Activated T-cell treated with anti-CD3 and anti-CD28 coated beads, Interleukin-2, amount 50 U/mL, for 24 hours (primary cell): ENCODE measurements at regions not wholly inside any gene's neighbourhood (a gene's known extent, or its start where the extent isn't known, plus 50 kb on each side); places are given as distances from the start of the nearest gene placed in this dataset.
"Not testable (repeated sequence)": the region's sequence is repeated elsewhere in the genome, so short reads cannot be mapped to it uniquely, and the experiment has no call there.

ENCODE experiments used
- DNase-seq: peaks from one replicate; pipeline ENCODE4 v3.0.0-alpha.2; 2020
- H3K27ac Mint-ChIP-seq: 2 replicates; pipeline ENCODE4 v1.8.0; 2020; ENCODE audit warnings: mild to moderate bottlenecking, mixed read lengths
- H3K27me3 Mint-ChIP-seq: 2 replicates; pipeline ENCODE4 v1.8.0; 2020; ENCODE audit warnings: mixed read lengths
- H3K36me3 Mint-ChIP-seq: 2 replicates; pipeline ENCODE4 v1.8.0; 2020; ENCODE audit warnings: low read depth, mixed read lengths
- H3K4me1 Mint-ChIP-seq: 2 replicates; pipeline ENCODE4 v1.8.0; 2020; ENCODE audit warnings: low read depth, mixed read lengths
- H3K4me3 Mint-ChIP-seq: 2 replicates; pipeline ENCODE4 v1.8.0; 2020; ENCODE audit warnings: mild to moderate bottlenecking, moderate library complexity, mixed read lengths
- H3K9me3 Mint-ChIP-seq: 2 replicates; pipeline ENCODE4 v1.8.0; 2020; ENCODE audit warnings: mixed read lengths

GRCh38 chr1:200496937-200497336, 87.1 kb upstream of the ZNF281 start:
- Mint-ChIP-seq H3K36me3 (no peaks in the 10 kb centered on the region), H3K4me1 (no peaks in the 10 kb centered on the region), H3K4me3 (no peak overlapping the region), H3K27ac (no peak overlapping the region), H3K9me3 (no peaks in the 10 kb centered on the region), H3K27me3 (peaks cover 8% of the 10 kb centered on the region)
- no peak for DNase-seq

GRCh38 chr1:200495901-200496300, 86.1 kb upstream of the ZNF281 start:
- Mint-ChIP-seq H3K36me3 (no peaks in the 10 kb centered on the region), H3K27me3 (peaks cover 8% of the 10 kb centered on the region), H3K9me3 (no peaks in the 10 kb centered on the region), H3K27ac (no peak overlapping the region), H3K4me3 (no peak overlapping the region), H3K4me1 (no peaks in the 10 kb centered on the region)
- DNase-seq: no peak

GRCh38 chr1:200493344-200493743, 83.5 kb upstream of the ZNF281 start:
- Mint-ChIP-seq H3K9me3 (no peaks in the 10 kb centered on the region), H3K27me3 (peaks cover 9% of the 10 kb centered on the region), H3K27ac (no peak overlapping the region), H3K36me3 (no peaks in the 10 kb centered on the region), H3K4me1 (peaks cover 1% of the 10 kb centered on the region), H3K4me3 (no peak overlapping the region)
- DNase-seq: no peak

- Mint-ChIP-seq H3K27ac (no peak overlapping the region), H3K27me3 (peaks cover 14% of the 10 kb centered on the region), H3K36me3 (no peaks in the 10 kb centered on the region), H3K4me1 (peaks cover 9% of the 10 kb centered on the region), H3K4me3 (no peak overlapping the region), H3K9me3 (no peaks in the 10 kb centered on the region)
- DNase-seq: no peak
Measured at GRCh38 chr1:200491103-200491502, 81.3 kb upstream of the ZNF281 start.

GRCh38 chr1:200490183-200490582, 80.3 kb upstream of the ZNF281 start:
- H3K27me3 Mint-ChIP-seq: peaks cover 18% of the 10 kb centered on the region
- DNase-seq: no peak
- H3K4me3 Mint-ChIP-seq: no peak overlapping the region
- H3K27ac Mint-ChIP-seq: no peak overlapping the region
- H3K4me1 Mint-ChIP-seq: peaks cover 9% of the 10 kb centered on the region
- no peaks in the 10 kb centered on the region for H3K9me3 Mint-ChIP-seq
- H3K36me3 Mint-ChIP-seq: no peaks in the 10 kb centered on the region

GRCh38 chr1:200488375-200489165, 78.7 kb upstream of the ZNF281 start:
- H3K9me3 Mint-ChIP-seq: no peaks in the 10 kb centered on the region
- peaks cover 19% of the 10 kb centered on the region for H3K4me1 Mint-ChIP-seq
- no peaks in the 10 kb centered on the region for H3K36me3 Mint-ChIP-seq
- DNase-seq: no peak
- no peak overlapping the region for H3K4me3 Mint-ChIP-seq
- H3K27ac Mint-ChIP-seq: no peak overlapping the region
- peaks cover 23% of the 10 kb centered on the region for H3K27me3 Mint-ChIP-seq

GRCh38 chr1:200487650-200488049, 77.8 kb upstream of the ZNF281 start:
- H3K27ac Mint-ChIP-seq: no peak overlapping the region
- H3K36me3 Mint-ChIP-seq: no peaks in the 10 kb centered on the region
- DNase-seq: no peak
- H3K4me1 Mint-ChIP-seq: peaks cover 26% of the 10 kb centered on the region
- H3K9me3 Mint-ChIP-seq: no peaks in the 10 kb centered on the region
- peaks cover 23% of the 10 kb centered on the region for H3K27me3 Mint-ChIP-seq
- H3K4me3 Mint-ChIP-seq: no peak overlapping the region

GRCh38 chr1:200486634-200487033, 76.8 kb upstream of the ZNF281 start:
- no peaks in the 10 kb centered on the region for H3K36me3 Mint-ChIP-seq
- H3K27ac Mint-ChIP-seq: no peak overlapping the region
- peaks cover 30% of the 10 kb centered on the region for H3K4me1 Mint-ChIP-seq
- no peak overlapping the region for H3K4me3 Mint-ChIP-seq
- no peaks in the 10 kb centered on the region for H3K9me3 Mint-ChIP-seq
- peaks cover 27% of the 10 kb centered on the region for H3K27me3 Mint-ChIP-seq
- DNase-seq: no peak

- not testable (repeated sequence) for H3K4me3 Mint-ChIP-seq, H3K36me3 Mint-ChIP-seq, H3K27ac Mint-ChIP-seq, H3K9me3 Mint-ChIP-seq, DNase-seq
- Mint-ChIP-seq H3K4me1 (peaks cover 33% of the 10 kb centered on the region), H3K27me3 (peaks cover 34% of the 10 kb centered on the region)
Measured at GRCh38 chr1:200484438-200484946, 74.7 kb upstream of the ZNF281 start.

- H3K36me3 Mint-ChIP-seq: no peaks in the 10 kb centered on the region
- peak overlapping the region; percentile 52 for H3K4me3 Mint-ChIP-seq
- peaks cover 33% of the 10 kb centered on the region for H3K4me1 Mint-ChIP-seq
- peaks cover 35% of the 10 kb centered on the region for H3K27me3 Mint-ChIP-seq
- H3K27ac Mint-ChIP-seq: peak overlapping the region; percentile 81
- peak; percentile 61 for DNase-seq
- H3K9me3 Mint-ChIP-seq: no peaks in the 10 kb centered on the region
Measured at GRCh38 chr1:200483491-200484143, 73.8 kb upstream of the ZNF281 start.

- no peak for DNase-seq
- Mint-ChIP-seq H3K4me1 (peaks cover 32% of the 10 kb centered on the region), H3K4me3 (no peak overlapping the region), H3K9me3 (no peaks in the 10 kb centered on the region), H3K27ac (no peak overlapping the region), H3K27me3 (peaks cover 34% of the 10 kb centered on the region), H3K36me3 (no peaks in the 10 kb centered on the region)
Measured at GRCh38 chr1:200480964-200481363, 71.1 kb upstream of the ZNF281 start.

- Mint-ChIP-seq H3K9me3 (no peaks in the 10 kb centered on the region), H3K4me1 (peaks cover 39% of the 10 kb centered on the region), H3K4me3 (no peak overlapping the region), H3K27ac (no peak overlapping the region), H3K27me3 (peaks cover 37% of the 10 kb centered on the region), H3K36me3 (no peaks in the 10 kb centered on the region)
- DNase-seq: no peak
Measured at GRCh38 chr1:200479816-200480215, 70.0 kb upstream of the ZNF281 start.

- Mint-ChIP-seq H3K4me3 (no peak overlapping the region), H3K27ac (no peak overlapping the region), H3K36me3 (no peaks in the 10 kb centered on the region), H3K4me1 (peaks cover 42% of the 10 kb centered on the region), H3K9me3 (no peaks in the 10 kb centered on the region), H3K27me3 (peaks cover 34% of the 10 kb centered on the region)
- DNase-seq: no peak
Measured at GRCh38 chr1:200478945-200479558, 69.2 kb upstream of the ZNF281 start.

- no peak for DNase-seq
- Mint-ChIP-seq H3K27ac (no peak overlapping the region), H3K27me3 (peaks cover 34% of the 10 kb centered on the region), H3K36me3 (no peaks in the 10 kb centered on the region), H3K4me3 (no peak overlapping the region), H3K4me1 (peaks cover 43% of the 10 kb centered on the region), H3K9me3 (no peaks in the 10 kb centered on the region)
Measured at GRCh38 chr1:200478239-200478623, 68.4 kb upstream of the ZNF281 start.

GRCh38 chr1:200474633-200475032, 64.8 kb upstream of the ZNF281 start:
- Mint-ChIP-seq H3K9me3 (no peaks in the 10 kb centered on the region), H3K36me3 (no peaks in the 10 kb centered on the region), H3K4me1 (peaks cover 52% of the 10 kb centered on the region), H3K4me3 (no peak overlapping the region), H3K27me3 (peaks cover 24% of the 10 kb centered on the region), H3K27ac (no peak overlapping the region)
- no peak for DNase-seq
